CD4-positive, alpha-beta T cell treated with Interleukin-1 beta for 1 hour (primary cell): ENCODE measurements at regions not wholly inside any gene's neighbourhood (a gene's known extent, or its start where the extent isn't known, plus 50 kb on each side); places are given as distances from the start of the nearest gene placed in this dataset.
"Not testable (repeated sequence)": the region's sequence is repeated elsewhere in the genome, so short reads cannot be mapped to it uniquely, and the experiment has no call there.

Source experiments
- DNase-seq, 2 donors: peaks; one replicate each; pipeline ENCODE4 v3.0.0-alpha.2; 2020 to 2022

GRCh38 chr1:244106837-244107493 is 55.9 kb downstream of the ZBTB18 start:
- no peak for DNase-seq

GRCh38 chr1:244111027-244111426 is 59.9 kb downstream of the ZBTB18 start:
- no peak for DNase-seq

GRCh38 chr1:244112041-244112440 is 61.0 kb downstream of the ZBTB18 start:
- DNase-seq, result no peak

- DNase-seq, result no peak
These were observed 61.6 kb downstream of the ZBTB18 start for GRCh38 chr1:244112636-244113035.

GRCh38 chr1:244113532-244114320 is 62.6 kb downstream of the ZBTB18 start:
- DNase-seq, result no peak

GRCh38 chr1:244114892-244115291 is 63.8 kb downstream of the ZBTB18 start:
- DNase-seq, result no peak

- DNase-seq, result no peak
These were observed 65.9 kb downstream of the ZBTB18 start for GRCh38 chr1:244116946-244117345.

GRCh38 chr1:244118109-244118761 is 67.2 kb downstream of the ZBTB18 start:
- DNase-seq, result no peak

GRCh38 chr1:244128591-244129383 is 77.7 kb downstream of the ZBTB18 start:
- no peak for DNase-seq

- DNase-seq, result no peak
These were observed 86.2 kb downstream of the ZBTB18 start for GRCh38 chr1:244137276-244137675.

- DNase-seq, result no peak
These were observed 86.6 kb downstream of the ZBTB18 start for GRCh38 chr1:244137725-244138124.

- no peak for DNase-seq
These were observed 87.3 kb downstream of the ZBTB18 start for GRCh38 chr1:244138399-244138798.

GRCh38 chr1:244139655-244140054 is 88.6 kb downstream of the ZBTB18 start:
- no peak for DNase-seq

- no peak for DNase-seq
These were observed 89.3 kb downstream of the ZBTB18 start for GRCh38 chr1:244140420-244140819.

GRCh38 chr1:244144053-244144452 is 93.0 kb downstream of the ZBTB18 start:
- no peak for DNase-seq

GRCh38 chr1:244150071-244150470 is 99.0 kb downstream of the ZBTB18 start:
- DNase-seq, result no peak

- no peak for DNase-seq
These were observed 99.6 kb downstream of the ZBTB18 start for GRCh38 chr1:244150665-244151064.

GRCh38 chr1:244151537-244151936 is 100.5 kb downstream of the ZBTB18 start:
- no peak for DNase-seq

GRCh38 chr1:244154508-244154871 is 103.4 kb downstream of the ZBTB18 start:
- no peak for DNase-seq

GRCh38 chr1:244154872-244155531 is 103.9 kb downstream of the ZBTB18 start:
- DNase-seq, result no peak

- DNase-seq, result no peak
These were observed 104.6 kb downstream of the ZBTB18 start for GRCh38 chr1:244155661-244156060.

- not testable (repeated sequence) for DNase-seq
These were observed 105.5 kb downstream of the ZBTB18 start for GRCh38 chr1:244156617-244157016.
